ENCODE measurements at regions not wholly inside any gene's neighbourhood (a gene's known extent, or its start where the extent isn't known, plus 50 kb on each side); places are given as distances from the start of the nearest gene placed in this dataset.

DNA sequence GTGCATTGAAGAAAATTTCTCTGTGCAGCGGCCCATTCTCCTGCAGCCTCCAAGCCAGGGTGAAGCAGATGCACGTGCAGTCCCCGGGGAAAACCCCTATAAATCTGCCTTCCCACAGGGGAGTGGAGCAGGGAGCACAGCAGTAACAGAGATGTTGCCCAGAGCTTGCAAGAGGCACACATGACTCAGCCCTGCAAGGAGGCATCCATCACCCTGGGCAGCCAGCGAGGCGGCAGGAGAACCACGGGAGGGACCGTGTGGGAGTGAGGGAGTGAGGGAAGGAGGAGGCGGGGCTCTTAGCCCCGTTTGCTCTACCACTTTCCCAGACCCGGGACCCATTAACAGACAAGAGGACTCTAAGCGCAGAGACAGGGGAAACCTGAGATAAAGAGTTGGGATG is 96.2 kb upstream of the ARAP3 start:
- H3K4me1 ChIP-seq (ENCODE audit: control insufficient read depth in 5 of 5, insufficient read depth in 5 of 5, low read length in 5 of 5): no peaks in the 10 kb centered on the region
- H3K36me3 ChIP-seq (ENCODE audit: control insufficient read depth in 4 of 4, insufficient read depth in 4 of 4, low read length in 4 of 4): peaks cover 0 to under 1% (median 0%) of the 10 kb centered on the region in 4 donors
- H3K27me3 ChIP-seq (ENCODE audit: control insufficient read depth in 3 of 3, insufficient read depth in 3 of 3, low read length in 2 of 3): peaks cover 0 to 2% (median 0%) of the 10 kb centered on the region in 3 donors
- no peak for ATAC-seq (ENCODE audit: insufficient read depth, low FRiP score)
- no peak overlapping the region for H3K9ac ChIP-seq (ENCODE audit: insufficient read depth in 1 of 2, low read length in 2 of 2)
- DNase-seq: no peak
- 62 to 69% methylated on average over 11 of the region's 11 CpGs for WGBS, 2 donors
- H3K9me3 ChIP-seq (ENCODE audit: control insufficient read depth in 4 of 4, insufficient read depth in 3 of 4, low read length in 3 of 4): peaks cover 0 to 2% (median 0%) of the 10 kb centered on the region in 4 donors
- no peak overlapping the region for H3K27ac ChIP-seq (ENCODE audit: low read depth in 1 of 2, low read length in 1 of 2)
- TF ChIP-seq, protein P1, sequence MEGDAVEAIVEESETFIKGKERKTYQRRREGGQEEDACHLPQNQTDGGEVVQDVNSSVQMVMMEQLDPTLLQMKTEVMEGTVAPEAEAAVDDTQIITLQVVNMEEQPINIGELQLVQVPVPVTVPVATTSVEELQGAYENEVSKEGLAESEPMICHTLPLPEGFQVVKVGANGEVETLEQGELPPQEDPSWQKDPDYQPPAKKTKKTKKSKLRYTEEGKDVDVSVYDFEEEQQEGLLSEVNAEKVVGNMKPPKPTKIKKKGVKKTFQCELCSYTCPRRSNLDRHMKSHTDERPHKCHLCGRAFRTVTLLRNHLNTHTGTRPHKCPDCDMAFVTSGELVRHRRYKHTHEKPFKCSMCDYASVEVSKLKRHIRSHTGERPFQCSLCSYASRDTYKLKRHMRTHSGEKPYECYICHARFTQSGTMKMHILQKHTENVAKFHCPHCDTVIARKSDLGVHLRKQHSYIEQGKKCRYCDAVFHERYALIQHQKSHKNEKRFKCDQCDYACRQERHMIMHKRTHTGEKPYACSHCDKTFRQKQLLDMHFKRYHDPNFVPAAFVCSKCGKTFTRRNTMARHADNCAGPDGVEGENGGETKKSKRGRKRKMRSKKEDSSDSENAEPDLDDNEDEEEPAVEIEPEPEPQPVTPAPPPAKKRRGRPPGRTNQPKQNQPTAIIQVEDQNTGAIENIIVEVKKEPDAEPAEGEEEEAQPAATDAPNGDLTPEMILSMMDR (IDR thresholded peaks at IDR 0.05; ENCODE audit: control extremely low read depth, extremely low read depth): no peak
- no peak overlapping the region for H3K4me3 ChIP-seq

- TF ChIP-seq, protein P1 (IDR thresholded peaks at IDR 0.05; ENCODE audit: control extremely low read depth, extremely low read depth): no peak
- Histone ChIP-seq H3K27me3 (ENCODE audit: control insufficient read depth in 3 of 3, insufficient read depth in 3 of 3, low read length in 2 of 3) (peaks cover 0 to 2% (median 0%) of the 10 kb centered on the region in 3 donors), H3K9me3 (ENCODE audit: control insufficient read depth in 4 of 4, insufficient read depth in 3 of 4, low read length in 3 of 4) (peaks cover 0 to 2% (median 0%) of the 10 kb centered on the region in 4 donors), H3K4me3 (no peak overlapping the region), H3K36me3 (ENCODE audit: control insufficient read depth in 4 of 4, insufficient read depth in 4 of 4, low read length in 4 of 4) (peaks cover 0 to 2% (median 0%) of the 10 kb centered on the region in 4 donors), H3K4me1 (ENCODE audit: control insufficient read depth in 5 of 5, insufficient read depth in 5 of 5, low read length in 5 of 5) (no peaks in the 10 kb centered on the region), H3K27ac (ENCODE audit: low read depth in 1 of 2, low read length in 1 of 2) (no peak overlapping the region), H3K9ac (ENCODE audit: insufficient read depth in 1 of 2, low read length in 2 of 2) (no peak overlapping the region)
- ATAC-seq (ENCODE audit: insufficient read depth, low FRiP score): no peak
- WGBS, 2 donors: 81 to 87% methylated on average over 2 of the region's 2 CpGs
- no peak for DNase-seq
Measured at GRCh38 chr5:141777711-141778110, 95.7 kb upstream of the ARAP3 start.

GRCh38 chr5:141777130-141777529 is 95.1 kb upstream of the ARAP3 start:
- TF ChIP-seq, protein P1 (IDR thresholded peaks at IDR 0.05; ENCODE audit: control extremely low read depth, extremely low read depth): no peak
- no peaks in the 10 kb centered on the region for H3K4me1 ChIP-seq (ENCODE audit: control insufficient read depth in 5 of 5, insufficient read depth in 5 of 5, low read length in 5 of 5)
- no peak overlapping the region for H3K9ac ChIP-seq (ENCODE audit: insufficient read depth in 1 of 2, low read length in 2 of 2)
- 80 to 83% methylated on average over 3 of the region's 3 CpGs for WGBS, 2 donors
- H3K4me3 ChIP-seq: no peak overlapping the region
- no peak for DNase-seq
- peaks cover 0 to 2% (median 0%) of the 10 kb centered on the region in 4 donors for H3K9me3 ChIP-seq (ENCODE audit: control insufficient read depth in 4 of 4, insufficient read depth in 3 of 4, low read length in 3 of 4)
- peaks cover 0 to 2% (median 0%) of the 10 kb centered on the region in 4 donors for H3K36me3 ChIP-seq (ENCODE audit: control insufficient read depth in 4 of 4, insufficient read depth in 4 of 4, low read length in 4 of 4)
- H3K27me3 ChIP-seq (ENCODE audit: control insufficient read depth in 3 of 3, insufficient read depth in 3 of 3, low read length in 2 of 3): peaks cover 0 to 2% (median 2%) of the 10 kb centered on the region in 3 donors
- H3K27ac ChIP-seq (ENCODE audit: low read depth in 1 of 2, low read length in 1 of 2): no peak overlapping the region
- no peak for ATAC-seq (ENCODE audit: insufficient read depth, low FRiP score)
